B cell (primary cell): ENCODE measurements at regions not wholly inside any gene's neighbourhood (a gene's known extent, or its start where the extent isn't known, plus 50 kb on each side); places are given as distances from the start of the nearest gene placed in this dataset.

ENCODE experiments used
- ATAC-seq: fragments of 200-7000 bp; cut with Tn5 transposase; one replicate; pipeline ENCODE4 v1.10.0; 2021; ENCODE audit warnings: low read depth, mild to moderate bottlenecking, moderate number of reproducible peaks, moderate library complexity
- CTCF ChIA-PET: fragments of 350-600 bp; sonication (Branson Sonifier 250); formaldehyde crosslinking; loops from one replicate; lab custom pipeline; 2021; ENCODE audit warnings: antibody characterized with exemption, inconsistent platforms; lab: Charles Lee
- POLR2A ChIA-PET: fragments of 350-600 bp; sonication (Branson Sonifier 250); formaldehyde crosslinking; loops from one replicate; lab custom pipeline; 2021; ENCODE audit warnings: antibody characterized with exemption; lab: Charles Lee
- DNase-seq: peaks from one replicate; pipeline ENCODE4 v3.0.0; 2013
- H2AFZ ChIP-seq: 2 replicates; pipeline ENCODE4 v1.6.1; 2012; ENCODE audit warnings: mild to moderate bottlenecking, low read depth, low read length; ENCODE audit not compliant: insufficient read depth, poor library complexity, severe bottlenecking
- H3K27ac ChIP-seq, 2 donors: 1 replicate in 1 of 2; 2 replicates in 1 of 2; pipeline ENCODE4 v1.5.1; 2012 to 2013; ENCODE audit warnings: low read length in 2 of 2, mild to moderate bottlenecking in 2 of 2, moderate library complexity in 1 of 2
- H3K27me3 ChIP-seq, 4 experiments: fragments of 200-600 bp in 1 of 4; sonication (generic) in 1 of 4; replicated peaks in 1 of 4; 1 replicate in 2 of 4; 2 replicates in 2 of 4; pipeline versions ENCODE4 v1.6.1 to v1.7.0; 2013 to 2016; ENCODE audit warnings: low read length in 3 of 4, mild to moderate bottlenecking in 2 of 4, mixed read lengths in 1 of 4, moderate library complexity in 1 of 4; ENCODE audit not compliant: insufficient read depth in 4 of 4, control insufficient read depth in 3 of 4; ENCODE audit errors: control extremely low read depth in 1 of 4
- H3K36me3 ChIP-seq, 2 experiments: replicated peaks in 1 of 2; 1 replicate in 1 of 2; 2 replicates in 1 of 2; pipeline versions ENCODE4 v1.6.1 to v1.7.1; 2013; ENCODE audit warnings: low read length in 1 of 2; ENCODE audit not compliant: insufficient read depth in 2 of 2, control insufficient read depth in 1 of 2; ENCODE audit errors: control extremely low read depth in 1 of 2, extremely low read depth in 1 of 2
- H3K4me1 ChIP-seq, 2 donors: fragments of 200-600 bp in 1 of 2; sonication (generic) in 1 of 2; 1 replicate in 1 of 2; 2 replicates in 1 of 2; pipeline versions ENCODE4 v1.5.1 to v1.6.1; 2013 to 2017; ENCODE audit warnings: low read length in 2 of 2; ENCODE audit not compliant: control insufficient read depth in 2 of 2, insufficient read depth in 2 of 2
- H3K4me2 ChIP-seq: replicated peaks from 2 replicates; pipeline ENCODE3; 2012; ENCODE audit warnings: mild to moderate bottlenecking, low read depth, low read length; ENCODE audit not compliant: poor library complexity, severe bottlenecking
- H3K4me3 ChIP-seq, 5 experiments: fragments of 200-600 bp in 1 of 5; sonication (generic) in 1 of 5; 1 replicate in 3 of 5; 2 replicates in 2 of 5; pipeline versions ENCODE4 v1.5.1 to v1.7.0; 2011 to 2016; ENCODE audit warnings: low read length in 4 of 5, mild to moderate bottlenecking in 4 of 5, low read depth in 2 of 5, control low read depth in 1 of 5, moderate library complexity in 1 of 5; ENCODE audit not compliant: insufficient read depth in 1 of 5; ENCODE audit errors: control extremely low read depth in 1 of 5, extremely low read depth in 1 of 5
- H3K79me2 ChIP-seq: fragments of 200-600 bp; sonication (generic); one replicate; pipeline ENCODE4 v1.6.0; 2016; ENCODE audit warnings: low read length; ENCODE audit not compliant: control insufficient read depth, insufficient read depth
- H3K9ac ChIP-seq: fragments of 200-600 bp; sonication (generic); 2 replicates; pipeline ENCODE4 v1.6.1; 2017; ENCODE audit warnings: mild to moderate bottlenecking, low read length, moderate library complexity
- H3K9me3 ChIP-seq, 3 donors: one replicate each; pipeline versions ENCODE4 v1.6.1 to v1.7.1; 2013; ENCODE audit warnings: low read length in 2 of 3; ENCODE audit not compliant: control insufficient read depth in 2 of 3, insufficient read depth in 1 of 3; ENCODE audit errors: control extremely low read depth in 1 of 3
- H4K20me1 ChIP-seq: 2 replicates; pipeline ENCODE4 v1.6.0; 2012; ENCODE audit warnings: mild to moderate bottlenecking, low read length; ENCODE audit not compliant: insufficient read depth, control insufficient read depth, poor library complexity, severe bottlenecking
- H3K27ac Mint-ChIP-seq: one replicate; pipeline ENCODE4 v1.8.0; 2021; ENCODE audit warnings: mixed read lengths
- H3K27me3 Mint-ChIP-seq: one replicate; pipeline ENCODE4 v1.8.0; 2021; ENCODE audit warnings: mixed read lengths
- H3K4me1 Mint-ChIP-seq: one replicate; pipeline ENCODE4 v1.8.0; 2021; ENCODE audit warnings: mixed read lengths
- H3K4me3 Mint-ChIP-seq: one replicate; pipeline ENCODE4 v1.8.0; 2021; ENCODE audit warnings: mixed read lengths
- H3K9me3 Mint-ChIP-seq: one replicate; pipeline ENCODE4 v1.8.0; 2022; ENCODE audit warnings: mixed read lengths; ENCODE audit not compliant: insufficient read depth
- CTCF ChIP-seq: fragments of 200-600 bp; IDR thresholded peaks from one replicate; pipeline ENCODE4 v1.8.0; 2022; ENCODE audit warnings: antibody characterized with exemption, mild to moderate bottlenecking
- EZH2 ChIP-seq: IDR thresholded peaks from 2 replicates; pipeline ENCODE4 v1.6.1; 2012; ENCODE audit warnings: borderline replicate concordance, low read depth, mild to moderate bottlenecking, moderate library complexity, low read length; ENCODE audit not compliant: insufficient read depth, poor library complexity, severe bottlenecking
- WGBS: methylation state at CpG from one replicate; pipeline ENCODE4 v1.1.5; 2013; ENCODE audit warnings: missing lambda C conversion rate; ENCODE audit not compliant: insufficient coverage; 5-methylcytosine and 5-hydroxymethylcytosine counted together
- intact Hi-C: fragments of 100-400 bp; cut with micrococcal nuclease; formaldehyde crosslinking; loops from one replicate; pipeline ENCODE4 v1.10.0; 2022

- peak; percentile 81 for ATAC-seq
- CTCF ChIA-PET = interaction anchor here (0.9 kb wide), 2 partner anchors 14 to 22 kb away, joined by 3 read pairs; no protein-coding TSS in a partner anchor
- peak overlapping the region; percentile 45 for H3K4me2 ChIP-seq
- Mint-ChIP-seq H3K27ac (peak overlapping the region; percentile 79), H3K9me3 (no peaks in the 10 kb centered on the region), H3K4me1 (peaks cover 86% of the 10 kb centered on the region), H3K27me3 (no peaks in the 10 kb centered on the region), H3K4me3 (peak overlapping the region; percentile 9)
- peak overlapping the region; percentile 50 to 64 for H3K27ac ChIP-seq
- no peaks in the 10 kb centered on the region for H3K36me3 ChIP-seq
- H3K9ac ChIP-seq = no peak overlapping the region
- POLR2A ChIA-PET = no interaction called here
- no peak for TF ChIP-seq CTCF
- no peak for TF ChIP-seq EZH2
- H2AFZ ChIP-seq = peak overlapping the region; percentile 57
- no peaks in the 10 kb centered on the region for H3K27me3 ChIP-seq
- WGBS = 0% methylated on average over 2 of the region's 2 CpGs
- DNase-seq = peak; percentile 53
- no peaks in the 10 kb centered on the region for H4K20me1 ChIP-seq
- peaks cover 18% of the 10 kb centered on the region for H3K79me2 ChIP-seq
- peaks cover 68 to 84% of the 10 kb centered on the region in 2 donors for H3K4me1 ChIP-seq
- no peak overlapping the region for H3K4me3 ChIP-seq
- peaks cover 0 to 6% (median 3%) of the 10 kb centered on the region in 3 donors for H3K9me3 ChIP-seq
- intact Hi-C loops = no loop called here
These were observed 151.9 kb downstream of the CD83 start for GRCh38 chr6:14269436-14269835.

GRCh38 chr6:14270142-14270893, 152.7 kb downstream of the CD83 start:
- no peaks in the 10 kb centered on the region for H3K36me3 ChIP-seq
- intact Hi-C loops = no loop called here
- Mint-ChIP-seq H3K27ac (peak overlapping the region; percentile 55), H3K4me1 (peaks cover 90% of the 10 kb centered on the region), H3K4me3 (no peak overlapping the region), H3K9me3 (no peaks in the 10 kb centered on the region), H3K27me3 (no peaks in the 10 kb centered on the region)
- 96% methylated on average over 4 of the region's 5 CpGs for WGBS
- ChIA-PET CTCF (interaction anchor here (0.9 kb wide), 1 partner anchor 21 kb away, joined by 3 read pairs; no protein-coding TSS in a partner anchor), POLR2A (interaction anchor here (0.7 kb wide), 1 partner anchor 112 kb away, joined by 10 read pairs; no protein-coding TSS in a partner anchor)
- H3K4me1 ChIP-seq = peaks cover 73 to 87% of the 10 kb centered on the region in 2 donors
- H3K79me2 ChIP-seq = peaks cover 18% of the 10 kb centered on the region
- no peak overlapping the region for H3K9ac ChIP-seq
- DNase-seq (no peak), ATAC-seq (no peak)
- peak overlapping the region; percentile 45 for H3K4me2 ChIP-seq
- no peaks in the 10 kb centered on the region for H3K27me3 ChIP-seq
- peaks cover 0 to 6% (median 3%) of the 10 kb centered on the region in 3 donors for H3K9me3 ChIP-seq
- no peaks in the 10 kb centered on the region for H4K20me1 ChIP-seq
- no peak for TF ChIP-seq CTCF
- no peak for TF ChIP-seq EZH2
- no peak overlapping the region for H2AFZ ChIP-seq
- H3K4me3 ChIP-seq = no peak overlapping the region
- H3K27ac ChIP-seq = peak overlapping the region; percentile 50 to 64
